GM13976 (cell line): ENCODE measurements at regions not wholly inside any gene's neighbourhood (a gene's known extent, or its start where the extent isn't known, plus 50 kb on each side); places are given as distances from the start of the nearest gene placed in this dataset.
"Not testable (repeated sequence)": the region's sequence is repeated elsewhere in the genome, so short reads cannot be mapped to it uniquely, and the experiment has no call there.

ENCODE experiments used
- DNase-seq: peaks from one replicate; pipeline ENCODE4 v3.0.0; 2012; ENCODE audit warnings: low spot score
- in situ Hi-C: fragments of 300-500 bp; cut with MboI; formaldehyde crosslinking; loops from one replicate; pipeline ENCODE4 v1.12.0; 2022; ENCODE audit warnings: low sequenced_read_pairs, mixed read lengths, inconsistent platforms; ENCODE audit not compliant: unreplicated experiment
- TF ChIP-seq, protein P1 (sequence below): IDR thresholded peaks from 2 replicates; pipeline ENCODE4 v1.5.1; 2012; ENCODE audit warnings: borderline replicate concordance, mild to moderate bottlenecking; ENCODE audit not compliant: insufficient read depth; ENCODE audit errors: extremely low read depth, missing control alignments, control extremely low read depth

DNA sequence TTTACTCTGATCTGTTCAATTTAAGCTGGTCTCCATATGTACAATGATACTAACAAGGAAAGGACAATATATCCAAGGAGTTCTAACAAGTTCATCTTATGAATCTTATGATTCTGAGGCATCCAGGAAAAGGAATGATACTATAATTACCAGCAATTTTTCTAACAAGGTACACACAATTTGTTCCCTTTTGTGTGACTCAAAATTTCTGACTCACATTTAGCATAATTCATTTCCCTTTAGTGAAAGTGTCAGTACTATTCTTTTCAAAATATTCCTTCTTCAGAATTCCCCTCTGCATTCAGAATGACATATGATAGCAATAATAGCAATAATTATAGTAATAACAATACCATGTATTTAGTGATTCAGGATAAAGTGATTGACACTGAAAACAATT lies 594.8 kb downstream of the DMRTA1 start:
- in situ Hi-C loops = no loop called here
- DNase-seq = no peak
- TF ChIP-seq, protein P1, sequence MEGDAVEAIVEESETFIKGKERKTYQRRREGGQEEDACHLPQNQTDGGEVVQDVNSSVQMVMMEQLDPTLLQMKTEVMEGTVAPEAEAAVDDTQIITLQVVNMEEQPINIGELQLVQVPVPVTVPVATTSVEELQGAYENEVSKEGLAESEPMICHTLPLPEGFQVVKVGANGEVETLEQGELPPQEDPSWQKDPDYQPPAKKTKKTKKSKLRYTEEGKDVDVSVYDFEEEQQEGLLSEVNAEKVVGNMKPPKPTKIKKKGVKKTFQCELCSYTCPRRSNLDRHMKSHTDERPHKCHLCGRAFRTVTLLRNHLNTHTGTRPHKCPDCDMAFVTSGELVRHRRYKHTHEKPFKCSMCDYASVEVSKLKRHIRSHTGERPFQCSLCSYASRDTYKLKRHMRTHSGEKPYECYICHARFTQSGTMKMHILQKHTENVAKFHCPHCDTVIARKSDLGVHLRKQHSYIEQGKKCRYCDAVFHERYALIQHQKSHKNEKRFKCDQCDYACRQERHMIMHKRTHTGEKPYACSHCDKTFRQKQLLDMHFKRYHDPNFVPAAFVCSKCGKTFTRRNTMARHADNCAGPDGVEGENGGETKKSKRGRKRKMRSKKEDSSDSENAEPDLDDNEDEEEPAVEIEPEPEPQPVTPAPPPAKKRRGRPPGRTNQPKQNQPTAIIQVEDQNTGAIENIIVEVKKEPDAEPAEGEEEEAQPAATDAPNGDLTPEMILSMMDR = no peak

- in situ Hi-C loops = no loop called here
- DNase-seq = no peak
- TF ChIP-seq, protein P1 = no peak
Measured at GRCh38 chr9:23044549-23044948, 597.9 kb downstream of the DMRTA1 start.

GRCh38 chr9:23046026-23046425 lies 599.4 kb downstream of the DMRTA1 start:
- in situ Hi-C loops, DNase-seq: not testable (repeated sequence)

GRCh38 chr9:23050548-23050947 lies 603.9 kb downstream of the DMRTA1 start:
- TF ChIP-seq, protein P1 = no peak
- no peak for DNase-seq
- in situ Hi-C loops = no loop called here

DNA sequence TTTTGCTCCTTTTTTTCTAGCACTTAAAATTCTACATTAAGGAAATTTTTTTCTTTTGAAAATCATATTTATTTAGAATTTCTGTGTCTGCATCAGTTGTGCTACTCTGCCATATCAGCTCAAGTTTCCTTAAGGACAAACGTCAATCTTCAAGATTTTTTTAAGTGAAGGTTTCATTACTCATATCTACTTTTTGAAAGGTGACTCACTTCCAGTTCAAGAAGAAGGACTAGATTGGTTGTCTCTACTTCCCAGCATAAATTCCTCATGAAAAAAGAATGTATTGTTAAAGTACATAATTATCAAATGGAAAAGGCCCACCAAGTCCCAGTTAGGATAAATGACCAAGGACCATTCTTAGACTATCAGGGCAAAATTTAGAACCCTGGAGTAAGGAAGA lies 626.5 kb downstream of the DMRTA1 start:
- in situ Hi-C loops = no loop called here
- TF ChIP-seq, protein P1 = no peak
- DNase-seq = no peak

- in situ Hi-C loops = no loop called here
- TF ChIP-seq, protein P1 = no peak
- DNase-seq = no peak
Measured at GRCh38 chr9:23079798-23080197, 633.2 kb downstream of the DMRTA1 start.

DNA sequence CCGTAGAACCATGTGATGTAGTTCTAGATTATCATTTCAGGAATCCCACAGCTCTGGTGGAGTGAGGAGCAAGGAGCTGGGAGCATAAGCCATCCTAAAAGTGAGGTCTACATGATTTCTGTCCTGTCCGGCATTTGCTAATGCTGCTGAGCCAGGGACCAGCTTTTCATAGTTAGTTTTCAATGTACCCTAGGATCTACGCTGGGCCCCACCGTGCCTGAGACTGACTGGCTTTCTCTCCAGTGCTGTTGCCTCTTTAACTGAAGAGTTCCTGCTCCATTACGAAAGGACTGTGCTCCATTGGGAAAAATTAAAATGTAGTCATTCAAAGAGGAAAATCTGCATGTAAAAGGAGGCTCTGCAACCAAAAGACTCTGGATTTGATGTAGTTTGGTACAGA lies 634.8 kb downstream of the DMRTA1 start:
- in situ Hi-C loops = no loop called here
- TF ChIP-seq, protein P1 = no peak
- DNase-seq = no peak
